ENCODE measurements at regions not wholly inside any gene's neighbourhood (a gene's known extent, or its start where the extent isn't known, plus 50 kb on each side); places are given as distances from the start of the nearest gene placed in this dataset.
"Not testable (repeated sequence)": the region's sequence is repeated elsewhere in the genome, so short reads cannot be mapped to it uniquely, and the experiment has no call there.

GRCh38 chr12:72723732-72724131 is 451.6 kb downstream of the TRHDE start:
- DNase-seq (ENCODE audit: low spot score) = no peak
- intact Hi-C loops (cut with DNase I) = no loop called here

- no peak for DNase-seq (ENCODE audit: low spot score)
- intact Hi-C loops (cut with DNase I) = no loop called here
Observed at GRCh38 chr12:72729451-72730010, 457.4 kb downstream of the TRHDE start.

GRCh38 chr12:72734581-72734980 is 462.4 kb downstream of the TRHDE start:
- intact Hi-C loops (cut with DNase I) = no loop called here
- DNase-seq (ENCODE audit: low spot score) = no peak

GRCh38 chr12:72738811-72739210 is 466.6 kb downstream of the TRHDE start:
- intact Hi-C loops (cut with DNase I) = no loop called here
- no peak for DNase-seq (ENCODE audit: low spot score)

- intact Hi-C loops (cut with DNase I) = no loop called here
- DNase-seq (ENCODE audit: low spot score) = no peak
Observed at GRCh38 chr12:72740064-72740463, 467.9 kb downstream of the TRHDE start.

- intact Hi-C loops (cut with DNase I) = no loop called here
- no peak for DNase-seq (ENCODE audit: low spot score)
Observed at GRCh38 chr12:72742568-72742967, 470.4 kb downstream of the TRHDE start.

GRCh38 chr12:72746048-72746447 is 473.9 kb downstream of the TRHDE start:
- DNase-seq (ENCODE audit: low spot score) = no peak
- intact Hi-C loops (cut with DNase I) = no loop called here

- DNase-seq (ENCODE audit: low spot score) = no peak
- intact Hi-C loops (cut with DNase I) = no loop called here
Observed at GRCh38 chr12:72747111-72747849, 475.1 kb downstream of the TRHDE start.

GRCh38 chr12:72748971-72749370 is 476.8 kb downstream of the TRHDE start:
- intact Hi-C loops (cut with DNase I) = no loop called here
- DNase-seq (ENCODE audit: low spot score) = no peak

- intact Hi-C loops (cut with DNase I) = no loop called here
- no peak for DNase-seq (ENCODE audit: low spot score)
Observed at GRCh38 chr12:72753571-72753970, 481.4 kb downstream of the TRHDE start.

GRCh38 chr12:72754026-72754425 is 481.9 kb downstream of the TRHDE start:
- intact Hi-C loops (cut with DNase I); DNase-seq (ENCODE audit: low spot score): not testable (repeated sequence)

GRCh38 chr12:72766517-72766916 is 494.3 kb downstream of the TRHDE start:
- intact Hi-C loops (cut with DNase I) = no loop called here
- no peak for DNase-seq (ENCODE audit: low spot score)

- no peak for DNase-seq (ENCODE audit: low spot score)
- intact Hi-C loops (cut with DNase I) = no loop called here
Observed at GRCh38 chr12:72774023-72774422, 501.9 kb downstream of the TRHDE start.

GRCh38 chr12:72777806-72778205 is 505.6 kb downstream of the TRHDE start:
- intact Hi-C loops (cut with DNase I) = no loop called here
- DNase-seq (ENCODE audit: low spot score) = no peak

- DNase-seq (ENCODE audit: low spot score) = no peak
- intact Hi-C loops (cut with DNase I) = no loop called here
Observed at GRCh38 chr12:72790273-72790672, 518.1 kb downstream of the TRHDE start.

GRCh38 chr12:72792889-72793288 is 520.7 kb downstream of the TRHDE start:
- DNase-seq (ENCODE audit: low spot score) = no peak
- intact Hi-C loops (cut with DNase I) = no loop called here

GRCh38 chr12:72793796-72794195 is 521.6 kb downstream of the TRHDE start:
- DNase-seq (ENCODE audit: low spot score) = no peak
- intact Hi-C loops (cut with DNase I) = no loop called here

GRCh38 chr12:72815421-72815820 is 543.3 kb downstream of the TRHDE start:
- no peak for DNase-seq (ENCODE audit: low spot score)
- intact Hi-C loops (cut with DNase I) = no loop called here

- intact Hi-C loops (cut with DNase I) = no loop called here
- no peak for DNase-seq (ENCODE audit: low spot score)
Observed at GRCh38 chr12:72828662-72829324, 556.6 kb downstream of the TRHDE start.

GRCh38 chr12:72829838-72830237 is 557.7 kb downstream of the TRHDE start:
- intact Hi-C loops (cut with DNase I) = no loop called here
- no peak for DNase-seq (ENCODE audit: low spot score)

GRCh38 chr12:72832024-72832423 is 559.9 kb downstream of the TRHDE start:
- intact Hi-C loops (cut with DNase I) = no loop called here
- DNase-seq (ENCODE audit: low spot score) = no peak

Measured in cardiac septum (tissue), 1 donor.